OCI-LY7 (cell line): ENCODE measurements at regions not wholly inside any gene's neighbourhood (a gene's known extent, or its start where the extent isn't known, plus 50 kb on each side); places are given as distances from the start of the nearest gene placed in this dataset.

ENCODE experiments used
- CTCF ChIP-seq: fragments of 200-600 bp; sonication (generic); conservative IDR thresholded peaks from 2 replicates; pipeline ENCODE4 v1.5.1; 2014; ENCODE audit warnings: mild to moderate bottlenecking, antibody characterized with exemption, low read length, moderate library complexity, mixed read lengths
- EZH2phosphoT487 ChIP-seq: fragments of 200-600 bp; sonication (generic); IDR thresholded peaks from 2 replicates; pipeline ENCODE4 v1.6.1; 2018; ENCODE audit warnings: low read depth, borderline replicate concordance, mild to moderate bottlenecking, mixed run types, antibody characterized with exemption, low read length, moderate library complexity, mixed read lengths

- no peak for TF ChIP-seq CTCF
- no peak for TF ChIP-seq EZH2phosphoT487
These were observed 120.0 kb upstream of the EGFL6 start for GRCh38 chrX:13449441-13449840.
